ENCODE measurements at regions not wholly inside any gene's neighbourhood (a gene's known extent, or its start where the extent isn't known, plus 50 kb on each side); places are given as distances from the start of the nearest gene placed in this dataset.

- H3K36me3 ChIP-seq = no peaks in the 10 kb centered on the region
- TF ChIP-seq POLR2AphosphoS5 (IDR thresholded peaks at IDR 0.05) (no peak), POLR2A (IDR thresholded peaks at IDR 0.05) (no peak)
- TF ChIP-seq, protein P1, sequence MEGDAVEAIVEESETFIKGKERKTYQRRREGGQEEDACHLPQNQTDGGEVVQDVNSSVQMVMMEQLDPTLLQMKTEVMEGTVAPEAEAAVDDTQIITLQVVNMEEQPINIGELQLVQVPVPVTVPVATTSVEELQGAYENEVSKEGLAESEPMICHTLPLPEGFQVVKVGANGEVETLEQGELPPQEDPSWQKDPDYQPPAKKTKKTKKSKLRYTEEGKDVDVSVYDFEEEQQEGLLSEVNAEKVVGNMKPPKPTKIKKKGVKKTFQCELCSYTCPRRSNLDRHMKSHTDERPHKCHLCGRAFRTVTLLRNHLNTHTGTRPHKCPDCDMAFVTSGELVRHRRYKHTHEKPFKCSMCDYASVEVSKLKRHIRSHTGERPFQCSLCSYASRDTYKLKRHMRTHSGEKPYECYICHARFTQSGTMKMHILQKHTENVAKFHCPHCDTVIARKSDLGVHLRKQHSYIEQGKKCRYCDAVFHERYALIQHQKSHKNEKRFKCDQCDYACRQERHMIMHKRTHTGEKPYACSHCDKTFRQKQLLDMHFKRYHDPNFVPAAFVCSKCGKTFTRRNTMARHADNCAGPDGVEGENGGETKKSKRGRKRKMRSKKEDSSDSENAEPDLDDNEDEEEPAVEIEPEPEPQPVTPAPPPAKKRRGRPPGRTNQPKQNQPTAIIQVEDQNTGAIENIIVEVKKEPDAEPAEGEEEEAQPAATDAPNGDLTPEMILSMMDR (IDR thresholded peaks at IDR 0.05) = no peak
- DNase-seq (ENCODE audit: low spot score in 2 of 2) = no peak
- H3K9me3 ChIP-seq = no peaks in the 10 kb centered on the region
- H3K4me1 ChIP-seq = no peaks in the 10 kb centered on the region
- no peak overlapping the region for H3K27ac ChIP-seq
- intact Hi-C loops (cut with DNase I; ENCODE audit: low total_unique reads) = no loop called here
- H3K27me3 ChIP-seq = no peaks in the 10 kb centered on the region
- no peak overlapping the region for H3K4me3 ChIP-seq
These were observed 684.6 kb upstream of the MARCKS start for GRCh38 chr6:113172531-113172966.

DNA sequence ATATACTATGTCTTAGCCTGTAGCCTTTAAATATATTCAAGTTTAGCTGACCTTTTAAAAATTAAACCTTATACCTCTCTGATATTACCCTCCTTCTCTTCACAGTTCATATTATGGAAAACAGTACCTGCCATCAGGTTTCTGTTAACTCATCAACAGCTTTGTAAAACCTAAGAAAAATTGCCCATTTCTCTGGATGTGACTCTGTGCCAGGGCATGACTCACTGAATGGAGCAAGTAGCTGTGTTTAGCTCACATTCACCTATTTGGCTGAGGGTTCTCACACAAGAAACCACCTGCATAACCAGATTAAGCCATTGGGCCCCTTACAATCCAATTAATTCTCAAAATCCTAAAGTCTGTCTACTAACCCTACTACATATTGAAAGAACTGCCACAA is 678.8 kb upstream of the MARCKS start:
- Histone ChIP-seq H3K36me3 (no peaks in the 10 kb centered on the region), H3K27ac (no peak overlapping the region), H3K9me3 (no peaks in the 10 kb centered on the region), H3K27me3 (no peaks in the 10 kb centered on the region), H3K4me3 (no peak overlapping the region), H3K4me1 (no peaks in the 10 kb centered on the region)
- TF ChIP-seq POLR2AphosphoS5 (IDR thresholded peaks at IDR 0.05) (no peak), POLR2A (IDR thresholded peaks at IDR 0.05) (no peak)
- TF ChIP-seq, protein P1 (IDR thresholded peaks at IDR 0.05) = no peak
- no peak for DNase-seq (ENCODE audit: low spot score in 2 of 2)
- intact Hi-C loops (cut with DNase I; ENCODE audit: low total_unique reads) = no loop called here

- Histone ChIP-seq H3K27ac (no peak overlapping the region), H3K36me3 (no peaks in the 10 kb centered on the region), H3K27me3 (no peaks in the 10 kb centered on the region), H3K4me1 (no peaks in the 10 kb centered on the region), H3K4me3 (no peak overlapping the region), H3K9me3 (no peaks in the 10 kb centered on the region)
- intact Hi-C loops (cut with DNase I; ENCODE audit: low total_unique reads) = no loop called here
- DNase-seq (ENCODE audit: low spot score in 2 of 2) = no peak
- TF ChIP-seq POLR2AphosphoS5 (IDR thresholded peaks at IDR 0.05) = no peak
- no peak for TF ChIP-seq POLR2A (IDR thresholded peaks at IDR 0.05)
- TF ChIP-seq, protein P1 (IDR thresholded peaks at IDR 0.05) = no peak
These were observed 676.0 kb upstream of the MARCKS start for GRCh38 chr6:113181164-113181563.

- Histone ChIP-seq H3K4me3 (no peak overlapping the region), H3K36me3 (no peaks in the 10 kb centered on the region), H3K27ac (no peak overlapping the region), H3K4me1 (no peaks in the 10 kb centered on the region), H3K9me3 (no peaks in the 10 kb centered on the region), H3K27me3 (no peaks in the 10 kb centered on the region)
- TF ChIP-seq POLR2AphosphoS5 (IDR thresholded peaks at IDR 0.05) = no peak
- TF ChIP-seq, protein P1 (IDR thresholded peaks at IDR 0.05) = no peak
- no peak for TF ChIP-seq POLR2A (IDR thresholded peaks at IDR 0.05)
- DNase-seq (ENCODE audit: low spot score in 2 of 2) = no peak
- intact Hi-C loops (cut with DNase I; ENCODE audit: low total_unique reads) = no loop called here
These were observed 674.6 kb upstream of the MARCKS start for GRCh38 chr6:113182370-113183141.

GRCh38 chr6:113184291-113184690 is 672.9 kb upstream of the MARCKS start:
- H3K9me3 ChIP-seq = no peaks in the 10 kb centered on the region
- intact Hi-C loops (cut with DNase I; ENCODE audit: low total_unique reads) = no loop called here
- TF ChIP-seq POLR2A (IDR thresholded peaks at IDR 0.05) = no peak
- TF ChIP-seq POLR2AphosphoS5 (IDR thresholded peaks at IDR 0.05) = no peak

More at GRCh38 chr6:113184291-113184690, 672.9 kb upstream of the MARCKS start:
- Histone ChIP-seq H3K4me3 (no peak overlapping the region), H3K4me1 (no peaks in the 10 kb centered on the region), H3K36me3 (no peaks in the 10 kb centered on the region), H3K27ac (no peak overlapping the region), H3K27me3 (no peaks in the 10 kb centered on the region)
- DNase-seq (ENCODE audit: low spot score in 2 of 2) = no peak
